AG10803 (cell line): ENCODE measurements at regions not wholly inside any gene's neighbourhood (a gene's known extent, or its start where the extent isn't known, plus 50 kb on each side); places are given as distances from the start of the nearest gene placed in this dataset.
"Not testable (repeated sequence)": the region's sequence is repeated elsewhere in the genome, so short reads cannot be mapped to it uniquely, and the experiment has no call there.

ENCODE experiments used
- DNase-seq: peaks from one replicate; pipeline ENCODE4 v3.0.0; 2010; ENCODE audit warnings: low read depth
- H3K4me3 ChIP-seq: 2 replicates; pipeline ENCODE4 v1.5.1; 2011; ENCODE audit warnings: mild to moderate bottlenecking, low read length, control low read depth
- CTCF ChIP-seq: conservative IDR thresholded peaks from 2 replicates; pipeline ENCODE4 v1.5.1; 2011; ENCODE audit warnings: mild to moderate bottlenecking, low read length, control low read depth, inconsistent platforms

- no peak overlapping the region for H3K4me3 ChIP-seq
- no peak for TF ChIP-seq CTCF
- DNase-seq = peak; percentile 47
Measured at GRCh38 chr14:89673512-89674225, 256.6 kb upstream of the FOXN3 start.

- DNase-seq = no peak
- no peak for TF ChIP-seq CTCF
- H3K4me3 ChIP-seq = no peak overlapping the region
Measured at GRCh38 chr14:89672636-89673511, 255.8 kb upstream of the FOXN3 start.

GRCh38 chr14:89669193-89669592 is 252.2 kb upstream of the FOXN3 start:
- no peak for TF ChIP-seq CTCF
- no peak overlapping the region for H3K4me3 ChIP-seq
- DNase-seq = no peak

DNA sequence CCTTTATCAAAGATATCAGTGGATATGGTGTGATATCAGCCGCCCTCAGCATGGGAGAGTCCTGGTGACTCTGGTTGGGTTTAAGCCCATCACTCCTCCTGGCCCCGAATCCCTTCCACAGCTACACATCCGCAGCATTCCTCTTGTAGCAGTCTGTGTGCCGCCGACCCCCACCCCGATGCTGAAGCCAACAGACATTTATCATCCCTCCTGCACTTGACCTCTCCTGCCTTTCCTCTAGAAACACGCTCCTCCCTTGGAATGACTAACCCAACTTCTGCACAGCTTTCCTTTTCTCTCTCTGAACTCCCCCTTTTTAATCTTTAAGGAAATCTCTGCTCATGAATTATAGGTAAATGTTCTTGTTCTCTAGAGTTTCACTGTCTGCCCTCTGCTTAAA is 250.9 kb upstream of the FOXN3 start:
- no peak for TF ChIP-seq CTCF
- H3K4me3 ChIP-seq = no peak overlapping the region
- no peak for DNase-seq

DNA sequence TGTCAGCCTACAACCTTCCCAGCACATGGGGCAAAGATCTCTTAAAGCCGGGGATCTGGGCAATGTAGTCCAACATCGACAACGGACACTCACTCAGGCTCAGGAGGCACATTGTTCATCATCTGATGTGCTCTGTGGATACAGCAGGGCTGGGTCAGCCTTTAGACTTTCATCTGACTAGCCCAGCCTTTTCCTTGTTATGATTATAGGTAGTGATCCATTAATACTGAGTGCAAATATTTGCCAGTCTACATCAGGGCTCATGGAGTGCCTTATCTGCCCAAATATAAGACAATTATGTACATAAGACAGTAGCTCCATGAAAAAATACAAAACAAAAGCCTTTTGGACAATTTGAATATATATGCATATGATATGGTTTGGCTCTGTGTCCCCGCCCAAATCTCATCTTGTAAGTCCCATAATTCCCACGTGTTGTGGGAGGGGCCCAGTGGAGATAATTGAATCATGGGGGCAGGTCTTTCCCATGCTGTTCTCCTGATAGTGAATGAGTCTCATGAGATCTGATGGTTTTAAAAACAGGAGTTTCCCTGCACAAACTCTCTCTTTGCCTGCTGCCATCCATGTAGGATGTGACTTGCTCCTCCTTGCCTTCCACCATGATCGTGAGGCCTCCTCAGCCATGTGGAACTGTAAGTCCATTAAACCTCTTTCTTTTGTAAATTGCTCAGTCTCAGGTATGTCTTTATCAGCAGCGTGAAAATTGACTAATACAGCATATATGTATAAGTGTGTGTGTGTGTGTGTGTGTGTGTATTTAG is 248.5 kb upstream of the FOXN3 start:
- not testable (repeated sequence) for H3K4me3 ChIP-seq, DNase-seq

DNA sequence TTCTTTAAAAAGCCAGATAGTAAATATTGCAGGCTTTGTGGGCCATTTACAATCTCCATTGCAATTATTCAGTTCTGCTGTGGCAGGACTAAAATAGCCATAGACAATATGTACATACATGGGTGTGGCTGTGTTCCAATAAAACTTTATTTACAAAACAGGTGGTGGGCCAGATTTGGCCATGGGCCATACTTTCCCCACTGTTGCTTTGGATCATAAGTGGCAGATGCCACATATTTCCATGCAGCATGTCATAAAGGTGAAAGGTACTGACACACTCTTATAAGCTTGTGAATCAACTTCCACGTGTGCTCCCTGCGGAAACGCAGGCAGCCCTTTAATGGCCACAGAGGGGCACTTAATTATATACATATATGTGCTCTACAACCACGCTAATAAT is 244.4 kb upstream of the FOXN3 start:
- no peak overlapping the region for H3K4me3 ChIP-seq
- DNase-seq = no peak
- TF ChIP-seq CTCF = no peak

DNA sequence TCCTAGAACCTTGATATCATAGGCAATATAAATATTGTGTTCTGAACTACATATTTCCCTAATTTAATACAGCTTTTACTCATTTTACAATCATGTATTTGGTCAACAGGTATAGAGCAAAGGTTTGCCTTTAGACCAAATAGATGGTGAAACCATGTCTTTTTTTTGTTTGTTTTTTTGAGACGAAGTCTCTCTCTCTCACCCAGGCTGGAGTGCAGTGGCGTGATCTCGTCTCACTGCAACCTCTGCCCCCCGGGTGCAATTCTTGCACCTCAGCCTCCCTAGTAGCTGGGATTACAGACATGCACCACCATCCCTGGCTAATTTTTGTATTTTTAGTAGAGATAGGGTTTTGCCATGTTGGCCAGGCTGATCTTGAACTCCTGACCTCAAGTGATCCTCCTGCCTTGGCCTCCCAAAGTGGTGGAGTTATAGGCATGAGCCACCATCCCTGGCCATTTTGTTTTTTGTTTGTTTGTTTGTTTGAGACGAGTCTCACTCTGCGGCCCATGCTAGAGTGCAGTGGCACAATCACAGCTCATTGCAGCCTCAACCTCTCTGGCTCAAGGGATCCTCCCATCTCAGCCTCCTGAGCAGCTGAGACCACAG is 243.7 kb upstream of the FOXN3 start:
- not testable (repeated sequence) for DNase-seq, H3K4me3 ChIP-seq
